HepG2 (cell line): ENCODE measurements at regions not wholly inside any gene's neighbourhood (a gene's known extent, or its start where the extent isn't known, plus 50 kb on each side); places are given as distances from the start of the nearest gene placed in this dataset.

Source experiments
- ATAC-seq: fragments of 200-7000 bp; cut with Tn5 transposase; 3 replicates; pipeline ENCODE4 v1.9.1; 2020; ENCODE audit warnings: mild to moderate bottlenecking, moderate library complexity
- BruUV-seq: library from RNA; stranded (reverse); fragments of 400-500 nt; replicated peaks from 2 replicates; lab custom pipeline; 2021; lab: Mats Ljungman, UMichigan
- CTCF ChIA-PET: fragments of 300-600 bp; formaldehyde crosslinking; extraction: SDS; loops from one replicate; lab custom pipeline; 2021; ENCODE audit warnings: low total read pairs, inconsistent platforms, low intra/inter-chr PET ratio; lab: Yijun Ruan, JAX
- POLR2A ChIA-PET: fragments of 350-600 bp; sonication (Branson Sonifier 250); formaldehyde crosslinking; loops from one replicate; lab custom pipeline; 2020; ENCODE audit warnings: antibody characterized with exemption, inconsistent platforms; lab: Yijun Ruan, JAX
- DNase-seq: peaks from one replicate; pipeline ENCODE4 v3.0.0-alpha.2; 2015; ENCODE audit warnings: low spot score
- FAIRE-seq: peaks from 3 replicates; lab custom pipeline; 2011; peaks lifted over from hg19 to GRCh38; lab: Jason Lieb, UNC
- H2AFZ ChIP-seq: one replicate; pipeline ENCODE4 v1.6.1; 2011; ENCODE audit warnings: low read length, inconsistent platforms
- H3K27ac ChIP-seq: fragments of 300-600 bp; 3 replicates; pipeline ENCODE4 v1.8.0; 2011; ENCODE audit warnings: mixed run types, mild to moderate bottlenecking, mixed read lengths, low read length, inconsistent platforms; ENCODE audit not compliant: insufficient read depth; ENCODE audit errors: extremely low read length
- H3K27me3 ChIP-seq, 2 experiments: fragments of 200-600 bp in 1 of 2; 2 replicates in 1 of 2; 3 replicates in 1 of 2; pipeline versions ENCODE4 v1.6.0 to v1.8.0; 2011; ENCODE audit warnings: low read length in 2 of 2, mild to moderate bottlenecking in 2 of 2, moderate library complexity in 2 of 2, inconsistent platforms in 1 of 2; ENCODE audit not compliant: insufficient read depth in 2 of 2, control insufficient read depth in 1 of 2
- H3K36me3 ChIP-seq, 2 experiments: fragments of 200-600 bp in 1 of 2; replicated peaks in 1 of 2; 2 replicates in 1 of 2; 3 replicates in 1 of 2; pipeline versions ENCODE4 v1.5.1 to v1.8.0; 2011; ENCODE audit warnings: low read length in 2 of 2, inconsistent platforms in 1 of 2; ENCODE audit not compliant: insufficient read depth in 2 of 2, control insufficient read depth in 1 of 2
- H3K4me1 ChIP-seq: 2 replicates; pipeline ENCODE4 v1.5.1; 2012; ENCODE audit warnings: low read length, inconsistent platforms; ENCODE audit not compliant: insufficient read depth
- H3K4me2 ChIP-seq: 2 replicates; pipeline ENCODE4 v1.6.0; 2011; ENCODE audit warnings: low read depth, low read length, inconsistent platforms
- H3K4me3 ChIP-seq, 3 experiments: fragments of 200-600 bp in 1 of 3; sonication (generic), shearing (Covaris generic) in 1 of 3; replicated peaks in 1 of 3; 2 replicates each; pipeline ENCODE4 v1.5.1; 2011 to 2016; ENCODE audit warnings: low read length in 3 of 3, inconsistent platforms in 2 of 3, low read depth in 2 of 3, mild to moderate bottlenecking in 2 of 3, control low read depth in 1 of 3, mixed read lengths in 1 of 3; ENCODE audit not compliant: insufficient read depth in 1 of 3
- H3K79me2 ChIP-seq: one replicate; pipeline ENCODE4 v1.6.1; 2011; ENCODE audit warnings: low read length, inconsistent platforms; ENCODE audit not compliant: insufficient read depth
- H3K9ac ChIP-seq: 2 replicates; pipeline ENCODE4 v1.6.0; 2011; ENCODE audit warnings: mild to moderate bottlenecking, low read depth, low read length, inconsistent platforms; ENCODE audit not compliant: insufficient read depth
- H3K9me3 ChIP-seq: 2 replicates; pipeline ENCODE4 v1.5.1; 2012; ENCODE audit warnings: mild to moderate bottlenecking, low read length
- H4K20me1 ChIP-seq: 2 replicates; pipeline ENCODE4 v1.6.0; 2011; ENCODE audit warnings: inconsistent platforms, mild to moderate bottlenecking, low read length, moderate library complexity; ENCODE audit not compliant: insufficient read depth
- AGO1 ChIP-seq: fragments of 200-400 bp; formaldehyde crosslinking; IDR thresholded peaks from 2 replicates; pipeline ENCODE4 v1.6.1; 2017; ENCODE audit warnings: mild to moderate bottlenecking, low read depth, low read length, moderate library complexity; ENCODE audit not compliant: poor library complexity, severe bottlenecking
- GLI4 ChIP-seq: sonication (generic); formaldehyde crosslinking; IDR thresholded peaks from 2 replicates; pipeline ENCODE4 v1.5.1; 2020; ENCODE audit warnings: missing genetic modification reagents, mild to moderate bottlenecking, moderate library complexity, borderline replicate concordance
- GPN1 ChIP-seq: sonication (generic); formaldehyde crosslinking; IDR thresholded peaks from 2 replicates; pipeline ENCODE4 v1.5.1; 2020; ENCODE audit warnings: missing genetic modification reagents, borderline replicate concordance
- IKZF5 ChIP-seq: IDR thresholded peaks from 2 replicates; pipeline ENCODE4 v1.6.1; 2018; ENCODE audit warnings: missing genetic modification reagents, mild to moderate bottlenecking, missing compliant biosample characterization
- PRPF4 ChIP-seq: fragments of 200-400 bp; formaldehyde crosslinking; IDR thresholded peaks from 2 replicates; pipeline ENCODE4 v1.6.1; 2016; ENCODE audit warnings: low read length, low read depth; ENCODE audit not compliant: poor library complexity, severe bottlenecking
- SATB2 ChIP-seq: sonication (generic); formaldehyde crosslinking; IDR thresholded peaks from 2 replicates; pipeline ENCODE4 v1.5.0; 2020; ENCODE audit warnings: missing genetic modification reagents
- TGIF2 ChIP-seq: IDR thresholded peaks from 2 replicates; pipeline ENCODE4 v1.6.1; 2016; ENCODE audit warnings: control low read depth, missing compliant biosample characterization
- ZBTB26 ChIP-seq: IDR thresholded peaks from 2 replicates; pipeline ENCODE4 v1.6.1; 2016; ENCODE audit warnings: missing compliant biosample characterization, missing genetic modification reagents, borderline replicate concordance
- ZBTB38 ChIP-seq: sonication (generic); formaldehyde crosslinking; IDR thresholded peaks from 2 replicates; pipeline ENCODE4 v1.5.1; 2020; ENCODE audit warnings: mild to moderate bottlenecking, missing genetic modification reagents
- ZC3H13 ChIP-seq: sonication (generic); formaldehyde crosslinking; IDR thresholded peaks from 2 replicates; pipeline ENCODE4 v1.8.1; 2023; ENCODE audit warnings: mild to moderate bottlenecking, missing genetic modification reagents, moderate library complexity
- ZFP36L1 ChIP-seq: sonication (generic); formaldehyde crosslinking; IDR thresholded peaks from 2 replicates; pipeline ENCODE4 v1.8.0; 2022; ENCODE audit warnings: mild to moderate bottlenecking, missing genetic modification reagents, moderate library complexity
- ZNF468 ChIP-seq: sonication (generic); formaldehyde crosslinking; IDR thresholded peaks from 2 replicates; pipeline ENCODE4 v1.8.0; 2022; ENCODE audit warnings: mild to moderate bottlenecking, moderate library complexity, missing genetic modification reagents
- ZNF564 ChIP-seq: sonication (generic); formaldehyde crosslinking; IDR thresholded peaks from 2 replicates; pipeline ENCODE4 v1.8.1; 2023; ENCODE audit warnings: mild to moderate bottlenecking, missing genetic modification reagents
- ZNF724P ChIP-seq: sonication (generic); formaldehyde crosslinking; IDR thresholded peaks from 2 replicates; pipeline ENCODE4 v1.8.0; 2022; ENCODE audit warnings: missing genetic modification reagents, borderline replicate concordance
- WGBS: methylation state at CpG from one replicate; pipeline ENCODE4 v1.1.6; 2017; ENCODE audit warnings: low lambda C conversion rate; 5-methylcytosine and 5-hydroxymethylcytosine counted together
- in situ Hi-C: cut with HindIII; loops from 2 replicates; pipeline ENCODE4 v1.10.0; 2017; ENCODE audit warnings: low pct_unique_long_range_greater_than_20kb; ENCODE audit not compliant: extremely low pct_ligation_motif_present
- intact Hi-C: fragments of 100-400 bp; cut with micrococcal nuclease; formaldehyde crosslinking; loops from one replicate; pipeline ENCODE4 v1.10.0; 2022; ENCODE audit not compliant: unreplicated experiment
- TF ChIP-seq, protein P1 (sequence below): sonication (generic); formaldehyde crosslinking; IDR thresholded peaks from 2 replicates; pipeline ENCODE4 v1.4.0; 2020; ENCODE audit warnings: missing genetic modification reagents
- TF ChIP-seq, protein P2 (sequence below): sonication (generic); formaldehyde crosslinking; IDR thresholded peaks from 2 replicates; pipeline ENCODE4 v1.8.0; 2023; ENCODE audit warnings: mild to moderate bottlenecking, missing genetic modification reagents

DNA sequence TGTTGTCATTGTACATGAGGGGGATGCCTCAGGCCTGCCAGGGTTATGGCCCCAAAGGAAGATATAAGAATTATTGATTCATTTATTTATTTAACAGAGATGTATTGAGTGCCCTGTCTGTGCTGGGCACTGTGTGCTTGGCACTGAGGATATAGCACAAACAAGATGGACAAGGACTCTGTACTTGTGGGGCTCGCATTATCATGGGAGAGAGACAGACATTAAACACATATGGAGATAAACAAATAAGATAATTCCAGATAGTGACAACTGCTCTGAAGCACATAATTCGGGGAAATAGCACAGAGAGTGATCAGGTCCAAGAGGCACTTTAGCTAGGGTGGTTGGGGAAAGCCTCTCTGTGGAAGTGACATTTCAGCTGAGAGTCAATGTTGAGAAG is 119.8 kb upstream of the ARHGAP20 start:
- Histone ChIP-seq H3K4me3 (no peak overlapping the region), H3K36me3 (no peaks in the 10 kb centered on the region), H3K27ac (no peak overlapping the region), H3K79me2 (no peaks in the 10 kb centered on the region), H3K4me2 (no peak overlapping the region), H3K9ac (no peak overlapping the region), H4K20me1 (no peaks in the 10 kb centered on the region), H3K4me1 (no peaks in the 10 kb centered on the region), H2AFZ (no peak overlapping the region), H3K9me3 (no peaks in the 10 kb centered on the region), H3K27me3 (no peaks in the 10 kb centered on the region)
- in situ Hi-C loops (no loop called here), intact Hi-C loops (no loop called here)
- no peak for ATAC-seq
- no TSS peak for BruUV-seq
- DNase-seq, result no peak
- 0% methylated on average over 2 of the region's 2 CpGs for WGBS
- ChIA-PET POLR2A (no interaction called here), CTCF (no interaction called here)
- FAIRE-seq, result no peak
- TF ChIP-seq ZFP36L1 (CRISPR knock-in tag), result no peak
- no peak for TF ChIP-seq ZBTB26
- TF ChIP-seq, protein P1, sequence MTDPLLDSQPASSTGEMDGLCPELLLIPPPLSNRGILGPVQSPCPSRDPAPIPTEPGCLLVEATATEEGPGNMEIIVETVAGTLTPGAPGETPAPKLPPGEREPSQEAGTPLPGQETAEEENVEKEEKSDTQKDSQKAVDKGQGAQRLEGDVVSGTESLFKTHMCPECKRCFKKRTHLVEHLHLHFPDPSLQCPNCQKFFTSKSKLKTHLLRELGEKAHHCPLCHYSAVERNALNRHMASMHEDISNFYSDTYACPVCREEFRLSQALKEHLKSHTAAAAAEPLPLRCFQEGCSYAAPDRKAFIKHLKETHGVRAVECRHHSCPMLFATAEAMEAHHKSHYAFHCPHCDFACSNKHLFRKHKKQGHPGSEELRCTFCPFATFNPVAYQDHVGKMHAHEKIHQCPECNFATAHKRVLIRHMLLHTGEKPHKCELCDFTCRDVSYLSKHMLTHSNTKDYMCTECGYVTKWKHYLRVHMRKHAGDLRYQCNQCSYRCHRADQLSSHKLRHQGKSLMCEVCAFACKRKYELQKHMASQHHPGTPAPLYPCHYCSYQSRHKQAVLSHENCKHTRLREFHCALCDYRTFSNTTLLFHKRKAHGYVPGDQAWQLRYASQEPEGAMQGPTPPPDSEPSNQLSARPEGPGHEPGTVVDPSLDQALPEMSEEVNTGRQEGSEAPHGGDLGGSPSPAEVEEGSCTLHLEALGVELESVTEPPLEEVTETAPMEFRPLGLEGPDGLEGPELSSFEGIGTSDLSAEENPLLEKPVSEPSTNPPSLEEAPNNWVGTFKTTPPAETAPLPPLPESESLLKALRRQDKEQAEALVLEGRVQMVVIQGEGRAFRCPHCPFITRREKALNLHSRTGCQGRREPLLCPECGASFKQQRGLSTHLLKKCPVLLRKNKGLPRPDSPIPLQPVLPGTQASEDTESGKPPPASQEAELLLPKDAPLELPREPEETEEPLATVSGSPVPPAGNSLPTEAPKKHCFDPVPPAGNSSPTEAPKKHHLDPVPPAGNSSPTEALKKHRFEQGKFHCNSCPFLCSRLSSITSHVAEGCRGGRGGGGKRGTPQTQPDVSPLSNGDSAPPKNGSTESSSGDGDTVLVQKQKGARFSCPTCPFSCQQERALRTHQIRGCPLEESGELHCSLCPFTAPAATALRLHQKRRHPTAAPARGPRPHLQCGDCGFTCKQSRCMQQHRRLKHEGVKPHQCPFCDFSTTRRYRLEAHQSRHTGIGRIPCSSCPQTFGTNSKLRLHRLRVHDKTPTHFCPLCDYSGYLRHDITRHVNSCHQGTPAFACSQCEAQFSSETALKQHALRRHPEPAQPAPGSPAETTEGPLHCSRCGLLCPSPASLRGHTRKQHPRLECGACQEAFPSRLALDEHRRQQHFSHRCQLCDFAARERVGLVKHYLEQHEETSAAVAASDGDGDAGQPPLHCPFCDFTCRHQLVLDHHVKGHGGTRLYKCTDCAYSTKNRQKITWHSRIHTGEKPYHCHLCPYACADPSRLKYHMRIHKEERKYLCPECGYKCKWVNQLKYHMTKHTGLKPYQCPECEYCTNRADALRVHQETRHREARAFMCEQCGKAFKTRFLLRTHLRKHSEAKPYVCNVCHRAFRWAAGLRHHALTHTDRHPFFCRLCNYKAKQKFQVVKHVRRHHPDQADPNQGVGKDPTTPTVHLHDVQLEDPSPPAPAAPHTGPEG (CRISPR knock-in tag), result no peak
- no peak for TF ChIP-seq ZNF468 (CRISPR knock-in tag)
- no peak for TF ChIP-seq ZBTB38
- no peak for TF ChIP-seq GLI4 (CRISPR knock-in tag)
- TF ChIP-seq SATB2 (CRISPR knock-in tag), result no peak
- no peak for TF ChIP-seq ZNF724P (CRISPR knock-in tag)
- TF ChIP-seq TGIF2 (CRISPR knock-in tag), result no peak
- no peak for TF ChIP-seq PRPF4
- TF ChIP-seq, protein P2, sequence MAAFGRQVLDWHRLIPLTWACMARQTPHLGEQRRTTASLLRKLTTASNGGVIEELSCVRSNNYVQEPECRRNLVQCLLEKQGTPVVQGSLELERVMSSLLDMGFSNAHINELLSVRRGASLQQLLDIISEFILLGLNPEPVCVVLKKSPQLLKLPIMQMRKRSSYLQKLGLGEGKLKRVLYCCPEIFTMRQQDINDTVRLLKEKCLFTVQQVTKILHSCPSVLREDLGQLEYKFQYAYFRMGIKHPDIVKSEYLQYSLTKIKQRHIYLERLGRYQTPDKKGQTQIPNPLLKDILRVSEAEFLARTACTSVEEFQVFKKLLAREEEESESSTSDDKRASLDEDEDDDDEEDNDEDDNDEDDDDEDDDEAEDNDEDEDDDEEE (CRISPR knock-in tag), result no peak
- TF ChIP-seq AGO1, result no peak
- TF ChIP-seq IKZF5, result no peak
- TF ChIP-seq ZNF564 (CRISPR knock-in tag), result no peak
- no peak for TF ChIP-seq ZC3H13 (CRISPR knock-in tag)
- no peak for TF ChIP-seq GPN1 (CRISPR knock-in tag)
